NT2/D1 (cell line): ENCODE measurements at regions not wholly inside any gene's neighbourhood (a gene's known extent, or its start where the extent isn't known, plus 50 kb on each side); places are given as distances from the start of the nearest gene placed in this dataset.

Experiments
- SUZ12 ChIP-seq: IDR thresholded peaks from 2 replicates; pipeline ENCODE4 v1.6.1; 2011; ENCODE audit not compliant: insufficient read length, insufficient read depth; ENCODE audit errors: extremely low read depth
- ZNF274 ChIP-seq: IDR thresholded peaks from 2 replicates; pipeline ENCODE4 v1.6.1; 2011; ENCODE audit warnings: mild to moderate bottlenecking, low read depth, low read length

DNA sequence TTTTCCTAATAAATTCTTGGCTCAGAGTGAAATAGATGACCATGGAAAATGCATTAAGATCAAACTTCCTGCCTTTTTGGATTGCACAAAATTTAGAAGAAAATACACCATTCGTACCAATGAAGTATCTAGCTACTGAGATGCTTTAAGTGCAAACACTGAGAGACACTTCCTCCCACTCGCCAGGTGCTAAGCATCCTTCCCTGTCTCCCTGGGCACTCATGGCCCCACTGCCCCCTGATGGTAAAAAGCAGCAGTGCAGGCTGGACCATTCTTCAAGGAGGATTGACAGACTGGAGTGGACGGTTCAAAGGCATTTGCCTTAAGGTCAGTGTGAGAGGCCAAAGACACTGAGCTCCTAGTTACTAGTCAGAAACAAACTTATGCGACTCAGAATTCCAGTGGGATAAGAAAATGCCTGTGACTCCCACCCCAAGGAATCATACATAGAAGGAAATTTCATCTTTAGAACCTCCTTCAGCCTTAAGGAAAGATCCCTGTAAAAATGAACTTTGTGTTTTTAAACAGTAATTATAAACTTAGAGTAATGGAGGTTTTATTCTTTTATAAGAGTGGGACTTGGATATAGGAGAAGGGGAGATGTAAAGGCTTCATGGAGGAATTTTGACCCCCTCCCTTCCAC lies 86.0 kb upstream of the SLC30A5 start:
- TF ChIP-seq SUZ12: no peak
- TF ChIP-seq ZNF274: no peak
